DOHH2 (cell line): ENCODE measurements at regions not wholly inside any gene's neighbourhood (a gene's known extent, or its start where the extent isn't known, plus 50 kb on each side); places are given as distances from the start of the nearest gene placed in this dataset.

Experiments
- H3F3A ChIP-seq: fragments of 200-600 bp; sonication (generic), shearing (Covaris generic); 2 replicates; pipeline ENCODE4 v1.6.0; 2016; ENCODE audit warnings: antibody characterized with exemption, mild to moderate bottlenecking; ENCODE audit not compliant: control insufficient read depth, insufficient read depth
- H3K27ac ChIP-seq: fragments of 200-600 bp; sonication (generic); 2 replicates; pipeline ENCODE4 v1.5.1; 2014; ENCODE audit warnings: low read depth, mild to moderate bottlenecking, low read length, moderate library complexity
- H3K27me3 ChIP-seq: fragments of 200-600 bp; sonication (generic); 2 replicates; pipeline ENCODE4 v1.6.1; 2014; ENCODE audit warnings: mild to moderate bottlenecking, low read length, mixed read lengths; ENCODE audit not compliant: control insufficient read depth
- H3K36me3 ChIP-seq: fragments of 200-600 bp; sonication (generic); 2 replicates; pipeline ENCODE4 v1.6.1; 2014; ENCODE audit warnings: mild to moderate bottlenecking, low read length, moderate library complexity, mixed read lengths; ENCODE audit not compliant: control insufficient read depth
- H3K4me1 ChIP-seq: fragments of 200-600 bp; sonication (generic); 2 replicates; pipeline ENCODE4 v1.6.1; 2014; ENCODE audit warnings: mild to moderate bottlenecking, low read length, mixed read lengths; ENCODE audit not compliant: control insufficient read depth
- H3K4me2 ChIP-seq: fragments of 200-600 bp; sonication (generic); 2 replicates; pipeline ENCODE4 v1.6.0; 2014; ENCODE audit warnings: mild to moderate bottlenecking, low read length, moderate library complexity
- H3K4me3 ChIP-seq: fragments of 200-600 bp; sonication (generic); 2 replicates; pipeline ENCODE4 v1.5.1; 2014; ENCODE audit warnings: mild to moderate bottlenecking, low read length, mixed read lengths
- H3K79me2 ChIP-seq: fragments of 200-600 bp; sonication (generic); 2 replicates; pipeline ENCODE4 v1.6.1; 2014; ENCODE audit warnings: mild to moderate bottlenecking, low read length, mixed read lengths; ENCODE audit not compliant: control insufficient read depth
- H3K9me2 ChIP-seq: fragments of 200-600 bp; sonication (generic); replicated peaks from 2 replicates; pipeline ENCODE4 v1.6.1; 2014; ENCODE audit warnings: mild to moderate bottlenecking, low read length, mixed read lengths; ENCODE audit not compliant: control insufficient read depth
- H3K9me3 ChIP-seq: fragments of 200-600 bp; sonication (generic); 2 replicates; pipeline ENCODE4 v1.6.1; 2014; ENCODE audit warnings: antibody characterized with exemption, low read length, mixed read lengths; ENCODE audit not compliant: control insufficient read depth, insufficient read depth
- H4K20me1 ChIP-seq: fragments of 200-600 bp; sonication (generic); 2 replicates; pipeline ENCODE4 v1.6.0; 2014; ENCODE audit warnings: low read depth, mild to moderate bottlenecking, antibody characterized with exemption, low read length, moderate library complexity; ENCODE audit not compliant: control insufficient read depth, insufficient read depth
- CTCF ChIP-seq: fragments of 200-600 bp; sonication (generic); IDR thresholded peaks from one replicate; pipeline ENCODE4 v1.5.1; 2014; ENCODE audit warnings: antibody characterized with exemption, mild to moderate bottlenecking, low read depth, low read length; ENCODE audit not compliant: poor library complexity, severe bottlenecking
- EZH2phosphoT487 ChIP-seq: fragments of 200-600 bp; sonication (generic); IDR thresholded peaks from 2 replicates; pipeline ENCODE4 v1.6.1; 2017; ENCODE audit warnings: borderline replicate concordance, mild to moderate bottlenecking, antibody characterized with exemption, low read length, moderate library complexity, mixed read lengths

GRCh38 chr10:108782411-108782810 lies 1140.9 kb downstream of the XPNPEP1 start:
- H3K9me2 ChIP-seq, result no peaks in the 10 kb centered on the region
- H3K27me3 ChIP-seq, result no peaks in the 10 kb centered on the region
- no peaks in the 10 kb centered on the region for H3K4me1 ChIP-seq
- no peaks in the 10 kb centered on the region for H4K20me1 ChIP-seq
- H3F3A ChIP-seq, result no peaks in the 10 kb centered on the region
- TF ChIP-seq EZH2phosphoT487 (no peak), CTCF (no peak)
- no peak overlapping the region for H3K27ac ChIP-seq
- no peaks in the 10 kb centered on the region for H3K9me3 ChIP-seq
- H3K4me2 ChIP-seq, result no peak overlapping the region
- H3K4me3 ChIP-seq, result no peak overlapping the region
- no peaks in the 10 kb centered on the region for H3K79me2 ChIP-seq
- H3K36me3 ChIP-seq, result no peaks in the 10 kb centered on the region

GRCh38 chr10:108779501-108779900 lies 1143.8 kb downstream of the XPNPEP1 start:
- Histone ChIP-seq H3F3A (no peaks in the 10 kb centered on the region), H4K20me1 (no peaks in the 10 kb centered on the region), H3K9me2 (no peaks in the 10 kb centered on the region), H3K4me2 (no peak overlapping the region), H3K4me3 (no peak overlapping the region), H3K27ac (no peak overlapping the region), H3K27me3 (no peaks in the 10 kb centered on the region), H3K79me2 (no peaks in the 10 kb centered on the region), H3K36me3 (no peaks in the 10 kb centered on the region), H3K4me1 (no peaks in the 10 kb centered on the region), H3K9me3 (no peaks in the 10 kb centered on the region)
- no peak for TF ChIP-seq CTCF
- no peak for TF ChIP-seq EZH2phosphoT487

DNA sequence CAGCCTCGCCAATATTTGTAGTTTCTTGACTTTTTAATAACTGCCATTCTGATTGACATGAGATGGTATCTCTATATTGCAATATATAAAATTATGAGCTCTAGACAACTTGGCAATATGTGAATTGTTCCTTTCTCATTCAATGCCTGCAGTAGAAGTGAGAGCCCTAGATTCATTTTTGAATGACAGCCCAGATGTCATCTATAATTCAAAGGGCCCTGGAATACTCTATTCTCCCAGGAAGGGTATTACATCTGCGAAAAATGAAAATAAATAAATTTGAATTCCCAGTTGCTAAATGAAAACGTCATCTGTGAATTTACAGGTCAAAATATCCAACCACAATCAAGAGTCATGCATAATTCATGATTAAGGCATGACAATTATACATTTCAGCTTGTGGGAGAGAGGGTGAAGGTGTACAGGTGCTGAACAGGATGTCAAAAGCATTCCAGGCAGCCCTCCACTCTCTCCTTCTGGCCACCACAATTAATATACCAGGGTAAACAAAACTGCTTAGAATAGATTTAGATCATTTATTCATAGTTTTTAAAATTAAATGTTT lies 1147.3 kb downstream of the XPNPEP1 start:
- Histone ChIP-seq H3K36me3 (no peaks in the 10 kb centered on the region), H3F3A (no peaks in the 10 kb centered on the region), H3K4me2 (no peak overlapping the region), H3K27ac (no peak overlapping the region), H3K27me3 (no peaks in the 10 kb centered on the region), H3K79me2 (no peaks in the 10 kb centered on the region), H3K4me3 (no peak overlapping the region), H3K9me2 (no peaks in the 10 kb centered on the region), H3K9me3 (no peaks in the 10 kb centered on the region), H3K4me1 (no peaks in the 10 kb centered on the region), H4K20me1 (no peaks in the 10 kb centered on the region)
- TF ChIP-seq CTCF (no peak), EZH2phosphoT487 (no peak)
